ENCODE measurements at regions not wholly inside any gene's neighbourhood (a gene's known extent, or its start where the extent isn't known, plus 50 kb on each side); places are given as distances from the start of the nearest gene placed in this dataset.
A peak's percentile ranks its signal among the peaks of the same experiment; 100 is the strongest.

GRCh38 chr5:14082973-14083372 is 60.2 kb upstream of the TRIO start:
- TF ChIP-seq NFIC (IDR thresholded peaks at IDR 0.05): no peak

- TF ChIP-seq EGR1 (IDR thresholded peaks at IDR 0.05): no peak
- no peak for TF ChIP-seq YY1 (IDR thresholded peaks at IDR 0.05; ENCODE audit: low read depth)
- TF ChIP-seq RAD21 (IDR thresholded peaks at IDR 0.05; ENCODE audit: low read depth): no peak
- no peak for TF ChIP-seq MAX (IDR thresholded peaks at IDR 0.05)
- no peak for TF ChIP-seq EP300 (IDR thresholded peaks at IDR 0.05; ENCODE audit: borderline replicate concordance)
- TF ChIP-seq NFIC (IDR thresholded peaks at IDR 0.05): no peak
- no peak for TF ChIP-seq REST (IDR thresholded peaks at IDR 0.05; ENCODE audit: low read depth)
- no peak for TF ChIP-seq TEAD4 (IDR thresholded peaks at IDR 0.05)
- no peak for TF ChIP-seq ZBTB7A (IDR thresholded peaks at IDR 0.05; ENCODE audit: low read depth)
- TF ChIP-seq TAF1 (IDR thresholded peaks at IDR 0.05; ENCODE audit: low read depth): no peak
- no peak for TF ChIP-seq CEBPB (IDR thresholded peaks at IDR 0.05)
- TF ChIP-seq USF1 (IDR thresholded peaks at IDR 0.05): no peak
- no peak for TF ChIP-seq FOXM1 (IDR thresholded peaks at IDR 0.05; ENCODE audit: borderline replicate concordance, low read depth)
- TF ChIP-seq CREB1 (IDR thresholded peaks at IDR 0.05; ENCODE audit: low read depth): no peak
- TF ChIP-seq TCF12 (IDR thresholded peaks at IDR 0.05; ENCODE audit: low read depth): no peak
Observed at GRCh38 chr5:14082523-14082922, 60.6 kb upstream of the TRIO start.

- TF ChIP-seq USF1 (IDR thresholded peaks at IDR 0.05) (0 out of 2 replicates have a peak, but pooled peaks have one; percentile 12), NFIC (IDR thresholded peaks at IDR 0.05) (peak; percentile 74), TCF12 (IDR thresholded peaks at IDR 0.05; ENCODE audit: low read depth) (no peak), MAX (IDR thresholded peaks at IDR 0.05) (no peak), CEBPB (IDR thresholded peaks at IDR 0.05) (no peak), EGR1 (IDR thresholded peaks at IDR 0.05) (no peak)
Observed at GRCh38 chr5:14081791-14082190, 61.4 kb upstream of the TRIO start.

- TF ChIP-seq CREB1 (IDR thresholded peaks at IDR 0.05; ENCODE audit: low read depth): no peak
- no peak for TF ChIP-seq USF1 (IDR thresholded peaks at IDR 0.05)
- TF ChIP-seq YY1 (IDR thresholded peaks at IDR 0.05; ENCODE audit: low read depth): no peak
- TF ChIP-seq EP300 (IDR thresholded peaks at IDR 0.05; ENCODE audit: borderline replicate concordance): no peak
- no peak for TF ChIP-seq NFIC (IDR thresholded peaks at IDR 0.05)
- no peak for TF ChIP-seq TEAD4 (IDR thresholded peaks at IDR 0.05)
- TF ChIP-seq CEBPB (IDR thresholded peaks at IDR 0.05): no peak
- TF ChIP-seq ZBTB7A (IDR thresholded peaks at IDR 0.05; ENCODE audit: low read depth): no peak
- TF ChIP-seq FOXM1 (IDR thresholded peaks at IDR 0.05; ENCODE audit: borderline replicate concordance, low read depth): no peak
- TF ChIP-seq REST (IDR thresholded peaks at IDR 0.05; ENCODE audit: low read depth): no peak
- TF ChIP-seq TCF12 (IDR thresholded peaks at IDR 0.05; ENCODE audit: low read depth): no peak
- no peak for TF ChIP-seq EGR1 (IDR thresholded peaks at IDR 0.05)
Observed at GRCh38 chr5:14078716-14079115, 64.4 kb upstream of the TRIO start.

GRCh38 chr5:14077501-14077900 is 65.6 kb upstream of the TRIO start:
- TF ChIP-seq YY1 (IDR thresholded peaks at IDR 0.05; ENCODE audit: low read depth): no peak
- TF ChIP-seq NFIC (IDR thresholded peaks at IDR 0.05): no peak
- TF ChIP-seq CREB1 (IDR thresholded peaks at IDR 0.05; ENCODE audit: low read depth): no peak
- TF ChIP-seq ZBTB7A (IDR thresholded peaks at IDR 0.05; ENCODE audit: low read depth): no peak
- no peak for TF ChIP-seq RAD21 (IDR thresholded peaks at IDR 0.05; ENCODE audit: low read depth)
- TF ChIP-seq EGR1 (IDR thresholded peaks at IDR 0.05): no peak
- no peak for TF ChIP-seq EP300 (IDR thresholded peaks at IDR 0.05; ENCODE audit: borderline replicate concordance)
- TF ChIP-seq MAX (IDR thresholded peaks at IDR 0.05): no peak
- TF ChIP-seq TAF1 (IDR thresholded peaks at IDR 0.05; ENCODE audit: low read depth): no peak
- no peak for TF ChIP-seq FOXM1 (IDR thresholded peaks at IDR 0.05; ENCODE audit: borderline replicate concordance, low read depth)
- TF ChIP-seq REST (IDR thresholded peaks at IDR 0.05; ENCODE audit: low read depth): no peak
- no peak for TF ChIP-seq CEBPB (IDR thresholded peaks at IDR 0.05)
- no peak for TF ChIP-seq USF1 (IDR thresholded peaks at IDR 0.05)
- no peak for TF ChIP-seq TCF12 (IDR thresholded peaks at IDR 0.05; ENCODE audit: low read depth)
- no peak for TF ChIP-seq TEAD4 (IDR thresholded peaks at IDR 0.05)

Measured in Ishikawa (cell line).